LNCAP (cell line): ENCODE measurements at regions not wholly inside any gene's neighbourhood (a gene's known extent, or its start where the extent isn't known, plus 50 kb on each side); places are given as distances from the start of the nearest gene placed in this dataset.
A peak's percentile ranks its signal among the peaks of the same experiment; 100 is the strongest.

ENCODE experiments used
- CTCF ChIP-seq: fragments of 450-650 bp; IDR thresholded peaks from 2 replicates; pipeline ENCODE4 v1.5.1; 2017; ENCODE audit warnings: mild to moderate bottlenecking

DNA sequence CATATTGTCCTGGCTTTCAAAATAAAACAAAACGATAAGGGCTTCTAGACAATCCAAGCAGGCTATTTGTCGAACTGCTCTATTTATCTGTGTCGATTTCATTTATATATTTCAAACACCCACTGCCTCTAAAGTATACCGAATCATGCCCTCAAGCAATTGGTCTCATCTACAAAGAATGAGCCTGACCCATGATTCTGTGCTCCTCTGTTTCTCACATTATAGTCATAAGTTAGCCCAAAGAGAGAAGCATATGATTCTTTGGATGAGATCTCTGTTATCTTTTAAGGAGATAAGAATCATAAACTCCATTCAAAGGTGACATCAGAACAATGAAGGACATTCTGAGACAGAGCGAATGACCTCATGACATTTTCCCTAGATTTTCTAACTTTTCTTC lies 191.1 kb downstream of the MAP2K6 start:
- TF ChIP-seq CTCF, result no peak

GRCh38 chr17:69606142-69606800 lies 191.8 kb downstream of the MAP2K6 start:
- no peak for TF ChIP-seq CTCF

DNA sequence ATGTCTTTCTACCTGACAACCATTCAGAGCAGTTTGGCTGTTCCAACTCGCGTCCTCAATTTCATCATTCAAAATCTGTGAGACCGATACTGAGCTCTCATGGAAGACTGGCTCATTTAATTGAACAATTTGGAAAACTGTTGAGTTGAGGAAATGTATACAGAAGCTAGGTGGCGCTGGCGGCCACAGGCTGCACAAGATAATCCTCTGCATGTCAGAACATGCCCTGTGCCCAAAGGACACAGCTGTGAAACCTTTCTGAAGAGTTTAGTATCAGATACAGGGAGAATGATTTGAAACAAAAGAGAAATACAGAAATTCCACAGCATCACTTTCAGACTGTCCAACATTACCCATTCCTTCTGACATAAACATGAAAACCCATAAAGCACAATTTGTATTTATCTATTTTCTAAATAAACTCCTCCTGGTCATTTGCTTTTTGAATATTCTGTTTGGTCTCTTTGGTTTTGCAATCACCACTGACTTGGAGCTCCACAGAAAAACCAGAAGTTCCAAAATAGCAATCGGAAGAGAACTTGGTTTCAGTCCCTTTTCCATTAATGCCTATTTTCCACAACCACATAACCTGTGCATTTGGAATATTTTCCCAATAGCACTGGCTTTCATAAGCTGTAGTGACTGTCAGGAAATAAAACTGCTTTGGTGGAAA lies 192.8 kb downstream of the MAP2K6 start:
- TF ChIP-seq CTCF, result peak; percentile 93

- TF ChIP-seq CTCF, result no peak
Observed at GRCh38 chr17:69608141-69608540, 193.6 kb downstream of the MAP2K6 start.

- no peak for TF ChIP-seq CTCF
Observed at GRCh38 chr17:69608808-69609472, 194.4 kb downstream of the MAP2K6 start.

- peak; percentile 67 for TF ChIP-seq CTCF
Observed at GRCh38 chr17:69609473-69610305, 195.2 kb downstream of the MAP2K6 start.

DNA sequence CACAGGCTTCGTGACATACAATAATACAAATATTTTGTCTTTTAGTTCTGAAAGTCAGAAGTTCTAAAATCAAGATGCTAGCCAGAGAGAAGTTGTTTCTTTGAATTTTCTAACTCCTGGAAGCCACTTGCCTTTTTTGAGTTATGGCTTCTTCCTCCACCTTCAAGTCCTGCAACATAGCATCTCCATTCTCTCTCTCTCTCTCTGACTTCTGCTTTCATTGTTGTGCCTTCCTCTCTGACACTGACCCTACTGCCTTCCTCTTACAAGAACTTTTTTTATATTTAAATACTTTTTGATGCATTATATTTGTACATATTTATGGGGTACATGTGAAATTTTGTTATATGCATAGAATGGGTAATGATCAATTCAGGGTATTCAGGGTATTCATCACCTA lies 205.9 kb downstream of the MAP2K6 start:
- TF ChIP-seq CTCF, result no peak
